ENCODE measurements at regions not wholly inside any gene's neighbourhood (a gene's known extent, or its start where the extent isn't known, plus 50 kb on each side); places are given as distances from the start of the nearest gene placed in this dataset.
A peak's percentile ranks its signal among the peaks of the same experiment; 100 is the strongest.

DNA sequence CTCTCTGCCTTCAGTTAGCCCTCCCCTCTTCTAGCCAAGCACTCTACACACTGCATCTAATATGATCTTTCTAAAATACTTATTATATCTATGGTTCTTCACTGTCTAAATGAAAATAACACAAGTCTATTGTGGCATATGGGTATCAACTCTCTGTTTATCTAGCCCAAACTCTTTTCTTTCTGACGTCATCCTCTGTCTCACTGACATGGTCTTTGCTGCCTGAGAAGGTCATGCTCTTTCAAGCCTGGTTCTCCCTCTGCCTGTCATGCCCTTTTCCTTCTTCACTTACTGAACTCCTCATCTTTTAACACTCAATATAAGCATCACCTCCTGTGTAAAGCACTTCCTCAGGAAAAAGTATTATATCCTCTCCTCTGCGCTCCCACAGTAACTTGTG, 672.2 kb upstream of the CT83 start:
- TF ChIP-seq, protein P1, sequence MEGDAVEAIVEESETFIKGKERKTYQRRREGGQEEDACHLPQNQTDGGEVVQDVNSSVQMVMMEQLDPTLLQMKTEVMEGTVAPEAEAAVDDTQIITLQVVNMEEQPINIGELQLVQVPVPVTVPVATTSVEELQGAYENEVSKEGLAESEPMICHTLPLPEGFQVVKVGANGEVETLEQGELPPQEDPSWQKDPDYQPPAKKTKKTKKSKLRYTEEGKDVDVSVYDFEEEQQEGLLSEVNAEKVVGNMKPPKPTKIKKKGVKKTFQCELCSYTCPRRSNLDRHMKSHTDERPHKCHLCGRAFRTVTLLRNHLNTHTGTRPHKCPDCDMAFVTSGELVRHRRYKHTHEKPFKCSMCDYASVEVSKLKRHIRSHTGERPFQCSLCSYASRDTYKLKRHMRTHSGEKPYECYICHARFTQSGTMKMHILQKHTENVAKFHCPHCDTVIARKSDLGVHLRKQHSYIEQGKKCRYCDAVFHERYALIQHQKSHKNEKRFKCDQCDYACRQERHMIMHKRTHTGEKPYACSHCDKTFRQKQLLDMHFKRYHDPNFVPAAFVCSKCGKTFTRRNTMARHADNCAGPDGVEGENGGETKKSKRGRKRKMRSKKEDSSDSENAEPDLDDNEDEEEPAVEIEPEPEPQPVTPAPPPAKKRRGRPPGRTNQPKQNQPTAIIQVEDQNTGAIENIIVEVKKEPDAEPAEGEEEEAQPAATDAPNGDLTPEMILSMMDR (IDR thresholded peaks at IDR 0.05; ENCODE audit: low read depth, low read length, missing input control), result no peak
- TF ChIP-seq, protein P2, sequence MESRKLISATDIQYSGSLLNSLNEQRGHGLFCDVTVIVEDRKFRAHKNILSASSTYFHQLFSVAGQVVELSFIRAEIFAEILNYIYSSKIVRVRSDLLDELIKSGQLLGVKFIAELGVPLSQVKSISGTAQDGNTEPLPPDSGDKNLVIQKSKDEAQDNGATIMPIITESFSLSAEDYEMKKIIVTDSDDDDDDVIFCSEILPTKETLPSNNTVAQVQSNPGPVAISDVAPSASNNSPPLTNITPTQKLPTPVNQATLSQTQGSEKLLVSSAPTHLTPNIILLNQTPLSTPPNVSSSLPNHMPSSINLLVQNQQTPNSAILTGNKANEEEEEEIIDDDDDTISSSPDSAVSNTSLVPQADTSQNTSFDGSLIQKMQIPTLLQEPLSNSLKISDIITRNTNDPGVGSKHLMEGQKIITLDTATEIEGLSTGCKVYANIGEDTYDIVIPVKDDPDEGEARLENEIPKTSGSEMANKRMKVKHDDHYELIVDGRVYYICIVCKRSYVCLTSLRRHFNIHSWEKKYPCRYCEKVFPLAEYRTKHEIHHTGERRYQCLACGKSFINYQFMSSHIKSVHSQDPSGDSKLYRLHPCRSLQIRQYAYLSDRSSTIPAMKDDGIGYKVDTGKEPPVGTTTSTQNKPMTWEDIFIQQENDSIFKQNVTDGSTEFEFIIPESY (IDR thresholded peaks at IDR 0.05), result no peak
- TF ChIP-seq, protein P3, sequence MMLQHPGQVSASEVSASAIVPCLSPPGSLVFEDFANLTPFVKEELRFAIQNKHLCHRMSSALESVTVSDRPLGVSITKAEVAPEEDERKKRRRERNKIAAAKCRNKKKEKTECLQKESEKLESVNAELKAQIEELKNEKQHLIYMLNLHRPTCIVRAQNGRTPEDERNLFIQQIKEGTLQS (IDR thresholded peaks at IDR 0.05), result no peak
- TF ChIP-seq RAD21 (IDR thresholded peaks at IDR 0.05), result no peak
- H3K36me3 ChIP-seq (ENCODE audit: control insufficient read depth in 4 of 4, insufficient read depth in 3 of 4, low read depth in 1 of 4, low read length in 3 of 4), result no peaks in the 10 kb centered on the region
- no peaks in the 10 kb centered on the region for H3K27me3 ChIP-seq (ENCODE audit: control insufficient read depth in 4 of 4, insufficient read depth in 4 of 4, low read length in 3 of 4)
- peaks cover 0 to 1% (median 0%) of the 10 kb centered on the region in 4 donors for H3K9me3 ChIP-seq (ENCODE audit: control insufficient read depth in 4 of 4, low read length in 3 of 4)
- no peak for DNase-seq (ENCODE audit: low spot score)
- no peak overlapping the region for H3K9ac ChIP-seq (ENCODE audit: low read depth in 1 of 2, low read length in 2 of 2)
- H3K4me1 ChIP-seq (ENCODE audit: control insufficient read depth in 4 of 4, insufficient read depth in 4 of 4, low read length in 3 of 4), result peaks cover 0 to 11% (median 3%) of the 10 kb centered on the region in 4 donors
- no peak overlapping the region for H3K27ac ChIP-seq (ENCODE audit: low read depth in 1 of 2, low read length in 2 of 2)
- no peak overlapping the region for H3K4me3 ChIP-seq (ENCODE audit: low read depth in 1 of 3, low read length in 3 of 3)
- 83% methylated on average over 2 of the region's 2 CpGs for WGBS

DNA sequence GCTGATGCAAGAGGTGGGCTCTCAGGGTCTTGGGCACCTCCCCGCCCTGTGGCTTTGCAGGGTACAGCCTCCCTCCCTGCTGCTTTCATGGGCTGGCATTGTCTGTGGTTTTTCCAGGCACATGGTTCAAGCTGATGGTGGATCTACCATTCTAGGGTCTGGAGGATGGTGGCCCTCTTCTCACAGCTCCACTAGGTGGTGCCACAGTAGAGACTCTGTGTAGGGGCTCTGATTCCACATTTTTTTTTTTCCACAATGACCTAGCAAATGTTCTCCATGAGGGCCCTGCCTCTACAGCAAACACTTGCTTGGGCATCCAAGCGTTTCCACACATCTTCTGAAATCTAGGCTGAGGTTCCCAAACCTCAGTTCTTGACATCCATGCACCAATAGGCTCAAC, 657.9 kb upstream of the CT83 start:
- no peak overlapping the region for H3K27ac ChIP-seq (ENCODE audit: low read depth in 1 of 2, low read length in 2 of 2)
- no peaks in the 10 kb centered on the region for H3K9me3 ChIP-seq (ENCODE audit: control insufficient read depth in 4 of 4, low read length in 3 of 4)
- TF ChIP-seq RAD21 (IDR thresholded peaks at IDR 0.05), result peak; percentile 36 to 67
- TF ChIP-seq, protein P4, sequence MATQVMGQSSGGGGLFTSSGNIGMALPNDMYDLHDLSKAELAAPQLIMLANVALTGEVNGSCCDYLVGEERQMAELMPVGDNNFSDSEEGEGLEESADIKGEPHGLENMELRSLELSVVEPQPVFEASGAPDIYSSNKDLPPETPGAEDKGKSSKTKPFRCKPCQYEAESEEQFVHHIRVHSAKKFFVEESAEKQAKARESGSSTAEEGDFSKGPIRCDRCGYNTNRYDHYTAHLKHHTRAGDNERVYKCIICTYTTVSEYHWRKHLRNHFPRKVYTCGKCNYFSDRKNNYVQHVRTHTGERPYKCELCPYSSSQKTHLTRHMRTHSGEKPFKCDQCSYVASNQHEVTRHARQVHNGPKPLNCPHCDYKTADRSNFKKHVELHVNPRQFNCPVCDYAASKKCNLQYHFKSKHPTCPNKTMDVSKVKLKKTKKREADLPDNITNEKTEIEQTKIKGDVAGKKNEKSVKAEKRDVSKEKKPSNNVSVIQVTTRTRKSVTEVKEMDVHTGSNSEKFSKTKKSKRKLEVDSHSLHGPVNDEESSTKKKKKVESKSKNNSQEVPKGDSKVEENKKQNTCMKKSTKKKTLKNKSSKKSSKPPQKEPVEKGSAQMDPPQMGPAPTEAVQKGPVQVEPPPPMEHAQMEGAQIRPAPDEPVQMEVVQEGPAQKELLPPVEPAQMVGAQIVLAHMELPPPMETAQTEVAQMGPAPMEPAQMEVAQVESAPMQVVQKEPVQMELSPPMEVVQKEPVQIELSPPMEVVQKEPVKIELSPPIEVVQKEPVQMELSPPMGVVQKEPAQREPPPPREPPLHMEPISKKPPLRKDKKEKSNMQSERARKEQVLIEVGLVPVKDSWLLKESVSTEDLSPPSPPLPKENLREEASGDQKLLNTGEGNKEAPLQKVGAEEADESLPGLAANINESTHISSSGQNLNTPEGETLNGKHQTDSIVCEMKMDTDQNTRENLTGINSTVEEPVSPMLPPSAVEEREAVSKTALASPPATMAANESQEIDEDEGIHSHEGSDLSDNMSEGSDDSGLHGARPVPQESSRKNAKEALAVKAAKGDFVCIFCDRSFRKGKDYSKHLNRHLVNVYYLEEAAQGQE (IDR thresholded peaks at IDR 0.05), result no peak
- no peaks in the 10 kb centered on the region for H3K36me3 ChIP-seq (ENCODE audit: control insufficient read depth in 4 of 4, insufficient read depth in 3 of 4, low read depth in 1 of 4, low read length in 3 of 4)
- H3K9ac ChIP-seq (ENCODE audit: low read depth in 1 of 2, low read length in 2 of 2), result no peak overlapping the region
- no peak for DNase-seq (ENCODE audit: low spot score)
- H3K4me1 ChIP-seq (ENCODE audit: control insufficient read depth in 4 of 4, insufficient read depth in 4 of 4, low read length in 3 of 4), result peaks cover 0 to 5% (median 0%) of the 10 kb centered on the region in 4 donors
- WGBS, result 85% methylated on average over 2 of the region's 2 CpGs
- H3K4me3 ChIP-seq (ENCODE audit: low read depth in 1 of 3, low read length in 3 of 3), result no peak overlapping the region
- no peaks in the 10 kb centered on the region for H3K27me3 ChIP-seq (ENCODE audit: control insufficient read depth in 4 of 4, insufficient read depth in 4 of 4, low read length in 3 of 4)

DNA sequence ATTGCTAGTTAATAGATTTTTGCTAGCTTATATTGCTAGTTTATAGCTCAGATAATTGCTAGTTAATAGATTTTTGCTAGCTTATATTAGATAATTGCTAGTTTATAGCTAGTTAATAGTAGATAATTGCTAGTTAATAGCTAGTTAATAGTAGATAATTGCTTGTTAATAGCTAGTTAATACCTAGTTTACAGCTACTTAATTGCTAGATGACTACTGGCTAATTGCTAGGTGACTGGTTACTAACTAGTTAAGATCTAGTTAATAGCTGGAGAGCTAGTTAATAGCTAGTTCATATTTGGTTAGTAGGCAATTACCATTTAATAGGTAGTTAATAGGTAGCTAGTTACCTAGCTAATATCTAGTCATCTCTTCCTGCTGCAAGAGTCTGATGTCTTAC, 633.8 kb upstream of the CT83 start:
- H3K9me3 ChIP-seq (ENCODE audit: control insufficient read depth in 4 of 4, low read length in 3 of 4), result peaks cover 0 to 4% (median 0%) of the 10 kb centered on the region in 4 donors
- H3K27ac ChIP-seq (ENCODE audit: low read depth in 1 of 2, low read length in 2 of 2), result no peak overlapping the region
- no peak overlapping the region for H3K9ac ChIP-seq (ENCODE audit: low read depth in 1 of 2, low read length in 2 of 2)
- H3K36me3 ChIP-seq (ENCODE audit: control insufficient read depth in 4 of 4, insufficient read depth in 3 of 4, low read depth in 1 of 4, low read length in 3 of 4), result no peaks in the 10 kb centered on the region
- no peak for DNase-seq (ENCODE audit: low spot score)
- H3K4me1 ChIP-seq (ENCODE audit: control insufficient read depth in 4 of 4, insufficient read depth in 4 of 4, low read length in 3 of 4), result no peaks in the 10 kb centered on the region
- no peak overlapping the region for H3K4me3 ChIP-seq (ENCODE audit: low read depth in 1 of 3, low read length in 3 of 3)
- H3K27me3 ChIP-seq (ENCODE audit: control insufficient read depth in 4 of 4, insufficient read depth in 4 of 4, low read length in 3 of 4), result no peaks in the 10 kb centered on the region
- TF ChIP-seq RAD21 (IDR thresholded peaks at IDR 0.05) (no peak), GABPA (IDR thresholded peaks at IDR 0.05 in 1 of 2, conservative IDR thresholded peaks at IDR 0.05 in 1 of 2) (no peak), TAF1 (conservative IDR thresholded peaks at IDR 0.05) (no peak), HNF4A (conservative IDR thresholded peaks at IDR 0.05) (no peak)
- TF ChIP-seq, protein P2 (IDR thresholded peaks at IDR 0.05), result no peak
- TF ChIP-seq, protein P4 (IDR thresholded peaks at IDR 0.05), result no peak
- TF ChIP-seq, protein P1 (IDR thresholded peaks at IDR 0.05; ENCODE audit: low read depth, low read length, missing input control), result no peak
